GM23338 (cell line): ENCODE measurements at regions not wholly inside any gene's neighbourhood (a gene's known extent, or its start where the extent isn't known, plus 50 kb on each side); places are given as distances from the start of the nearest gene placed in this dataset.

ENCODE experiments used
- EZH2phosphoT487 ChIP-seq: fragments of 200-600 bp; sonication (generic); IDR thresholded peaks from one replicate; pipeline ENCODE4 v1.8.1; 2018; ENCODE audit warnings: antibody characterized with exemption; ENCODE audit not compliant: unreplicated experiment
- POLR2AphosphoS5 ChIP-seq: IDR thresholded peaks from 2 replicates; pipeline ENCODE4 v1.6.1; 2016; ENCODE audit warnings: antibody characterized with exemption, low read depth
- TF ChIP-seq, protein P1 (sequence below), 2 experiments: fragments of 200-600 bp in 1 of 2; sonication (generic) in 1 of 2; conservative IDR thresholded peaks; 2 replicates each; pipeline versions ENCODE4 v1.5.1 to v1.6.1; 2016 to 2017; ENCODE audit warnings: antibody characterized with exemption in 2 of 2, low read depth in 2 of 2, mild to moderate bottlenecking in 2 of 2, moderate library complexity in 1 of 2

DNA sequence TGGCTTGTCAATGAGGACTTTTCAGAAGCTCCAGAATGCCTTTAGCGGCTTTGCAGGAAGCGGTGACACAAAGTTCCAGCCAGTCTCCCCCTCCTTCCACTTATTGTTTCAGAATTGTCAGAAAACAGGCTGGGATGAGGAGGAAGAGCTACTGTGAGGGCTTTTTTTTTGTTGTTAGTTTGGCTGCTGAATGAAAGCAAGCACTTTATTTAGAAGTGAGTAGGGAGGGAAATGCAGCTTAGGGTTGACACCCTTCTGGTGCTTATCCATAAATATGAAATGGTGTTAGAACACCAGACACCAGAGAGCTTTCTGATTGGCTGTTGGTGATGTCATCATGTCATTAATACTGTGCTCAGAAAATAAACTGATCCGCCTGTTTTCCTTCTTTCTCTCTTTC, 251.5 kb downstream of the SOX4 start:
- TF ChIP-seq, protein P1, sequence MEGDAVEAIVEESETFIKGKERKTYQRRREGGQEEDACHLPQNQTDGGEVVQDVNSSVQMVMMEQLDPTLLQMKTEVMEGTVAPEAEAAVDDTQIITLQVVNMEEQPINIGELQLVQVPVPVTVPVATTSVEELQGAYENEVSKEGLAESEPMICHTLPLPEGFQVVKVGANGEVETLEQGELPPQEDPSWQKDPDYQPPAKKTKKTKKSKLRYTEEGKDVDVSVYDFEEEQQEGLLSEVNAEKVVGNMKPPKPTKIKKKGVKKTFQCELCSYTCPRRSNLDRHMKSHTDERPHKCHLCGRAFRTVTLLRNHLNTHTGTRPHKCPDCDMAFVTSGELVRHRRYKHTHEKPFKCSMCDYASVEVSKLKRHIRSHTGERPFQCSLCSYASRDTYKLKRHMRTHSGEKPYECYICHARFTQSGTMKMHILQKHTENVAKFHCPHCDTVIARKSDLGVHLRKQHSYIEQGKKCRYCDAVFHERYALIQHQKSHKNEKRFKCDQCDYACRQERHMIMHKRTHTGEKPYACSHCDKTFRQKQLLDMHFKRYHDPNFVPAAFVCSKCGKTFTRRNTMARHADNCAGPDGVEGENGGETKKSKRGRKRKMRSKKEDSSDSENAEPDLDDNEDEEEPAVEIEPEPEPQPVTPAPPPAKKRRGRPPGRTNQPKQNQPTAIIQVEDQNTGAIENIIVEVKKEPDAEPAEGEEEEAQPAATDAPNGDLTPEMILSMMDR (conservative IDR thresholded peaks at IDR 0.05; ENCODE audit: low read depth in 2 of 2), result no peak
- TF ChIP-seq POLR2AphosphoS5 (no peak), EZH2phosphoT487 (no peak)
